ENCODE measurements at regions not wholly inside any gene's neighbourhood (a gene's known extent, or its start where the extent isn't known, plus 50 kb on each side); places are given as distances from the start of the nearest gene placed in this dataset.

DNA sequence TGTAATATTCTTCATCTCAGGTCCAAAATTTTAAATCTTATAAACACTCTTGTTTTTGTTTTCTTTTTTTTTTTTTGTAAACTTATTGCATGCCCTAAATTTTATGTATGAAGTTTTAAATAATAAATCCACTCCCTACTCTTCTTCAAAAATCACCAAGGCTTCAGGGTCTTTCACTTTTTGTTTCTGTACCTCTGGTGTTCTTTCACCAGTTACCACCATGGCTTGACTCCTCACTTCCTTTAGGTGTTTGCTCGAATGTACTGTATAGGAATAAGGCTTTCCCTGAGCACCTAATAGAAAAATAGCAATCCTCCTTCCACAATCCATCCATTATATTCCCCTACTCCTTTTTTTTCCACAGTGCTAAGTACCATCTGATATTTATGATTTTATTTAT lies 962.8 kb upstream of the POT1 start:
- intact Hi-C loops (cut with DNase I; ENCODE audit: low total_unique reads): no loop called here
- no peak for TF ChIP-seq POLR2A (IDR thresholded peaks at IDR 0.05)
- TF ChIP-seq, protein P1, sequence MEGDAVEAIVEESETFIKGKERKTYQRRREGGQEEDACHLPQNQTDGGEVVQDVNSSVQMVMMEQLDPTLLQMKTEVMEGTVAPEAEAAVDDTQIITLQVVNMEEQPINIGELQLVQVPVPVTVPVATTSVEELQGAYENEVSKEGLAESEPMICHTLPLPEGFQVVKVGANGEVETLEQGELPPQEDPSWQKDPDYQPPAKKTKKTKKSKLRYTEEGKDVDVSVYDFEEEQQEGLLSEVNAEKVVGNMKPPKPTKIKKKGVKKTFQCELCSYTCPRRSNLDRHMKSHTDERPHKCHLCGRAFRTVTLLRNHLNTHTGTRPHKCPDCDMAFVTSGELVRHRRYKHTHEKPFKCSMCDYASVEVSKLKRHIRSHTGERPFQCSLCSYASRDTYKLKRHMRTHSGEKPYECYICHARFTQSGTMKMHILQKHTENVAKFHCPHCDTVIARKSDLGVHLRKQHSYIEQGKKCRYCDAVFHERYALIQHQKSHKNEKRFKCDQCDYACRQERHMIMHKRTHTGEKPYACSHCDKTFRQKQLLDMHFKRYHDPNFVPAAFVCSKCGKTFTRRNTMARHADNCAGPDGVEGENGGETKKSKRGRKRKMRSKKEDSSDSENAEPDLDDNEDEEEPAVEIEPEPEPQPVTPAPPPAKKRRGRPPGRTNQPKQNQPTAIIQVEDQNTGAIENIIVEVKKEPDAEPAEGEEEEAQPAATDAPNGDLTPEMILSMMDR (IDR thresholded peaks at IDR 0.05): no peak

DNA sequence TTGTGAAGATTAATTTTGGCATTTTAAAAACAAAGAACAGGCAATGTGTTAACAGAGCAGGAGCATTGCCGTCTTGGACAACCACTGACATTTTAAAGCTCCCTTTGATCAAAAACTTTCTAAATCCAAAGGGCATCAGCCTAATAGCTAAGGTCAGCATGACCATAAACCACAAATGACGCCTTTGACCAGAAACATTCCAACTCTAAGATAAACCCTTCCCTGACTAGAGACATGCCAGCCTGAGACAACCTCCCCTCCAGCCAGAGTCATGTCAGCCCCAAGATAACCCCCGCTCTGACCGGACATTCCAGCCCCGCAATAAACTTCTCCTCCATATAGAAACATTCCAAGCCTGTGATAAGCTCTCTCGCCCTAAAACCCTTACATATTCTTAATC lies 949.4 kb upstream of the POT1 start:
- H3K4me3 ChIP-seq: no peak overlapping the region
- DNase-seq: no peak
- TF ChIP-seq, protein P1 (IDR thresholded peaks at IDR 0.05): no peak
- TF ChIP-seq POLR2A (IDR thresholded peaks at IDR 0.05): no peak
- no peak overlapping the region for H3K27ac ChIP-seq
- intact Hi-C loops (cut with DNase I; ENCODE audit: low total_unique reads): no loop called here
- H3K4me1 ChIP-seq: no peaks in the 10 kb centered on the region
- no peaks in the 10 kb centered on the region for H3K27me3 ChIP-seq
- WGBS, 2 donors: 39 to 43% methylated on average over 6 of the region's 6 CpGs
- no peaks in the 10 kb centered on the region for H3K9me3 ChIP-seq
- H3K36me3 ChIP-seq (ENCODE audit: low read depth, missing control alignments): no peaks in the 10 kb centered on the region

More for the DNA sequence above, 962.8 kb upstream of the POT1 start:
- DNase-seq: no peak
- H3K9me3 ChIP-seq: no peaks in the 10 kb centered on the region
- no peaks in the 10 kb centered on the region for H3K36me3 ChIP-seq (ENCODE audit: low read depth, missing control alignments)
- WGBS, 2 donors: 74 to 90% methylated on average over 1 of the region's 1 CpG
- H3K27ac ChIP-seq: no peak overlapping the region
- no peaks in the 10 kb centered on the region for H3K27me3 ChIP-seq
- no peak overlapping the region for H3K4me3 ChIP-seq
- H3K4me1 ChIP-seq: no peaks in the 10 kb centered on the region

DNA sequence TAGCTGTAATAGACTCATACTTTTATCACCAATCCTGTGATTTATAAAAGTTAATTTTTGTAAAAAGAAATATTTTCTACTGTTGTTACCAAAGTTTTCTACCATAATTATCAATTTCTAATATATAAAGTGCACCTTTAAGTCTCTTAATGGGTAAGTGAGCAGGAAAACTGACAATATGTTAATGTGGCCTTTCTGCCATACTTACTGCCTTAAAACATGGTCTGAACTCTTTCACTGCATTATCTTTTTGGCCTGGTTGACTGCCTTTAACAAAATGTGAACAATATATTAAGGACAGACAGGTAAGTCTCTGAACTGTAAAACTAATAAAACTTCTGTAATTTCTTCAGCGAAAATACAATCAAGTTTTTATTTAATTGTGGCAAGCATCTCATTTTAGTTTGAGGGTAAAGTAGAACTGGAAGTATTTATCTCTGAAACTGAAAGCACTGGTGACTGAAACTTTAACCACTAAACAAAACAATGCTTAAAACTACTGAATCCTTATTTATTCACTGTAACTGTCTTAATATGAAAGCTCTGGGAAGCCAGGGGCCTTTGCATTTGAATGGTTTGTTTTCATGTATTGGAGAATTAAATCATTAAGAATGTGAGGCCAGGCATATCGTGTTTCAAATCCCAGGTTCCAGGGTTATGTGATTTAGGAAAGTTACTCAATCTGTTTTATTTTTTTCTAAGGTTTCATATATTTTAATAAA lies 948.8 kb upstream of the POT1 start:
- no peaks in the 10 kb centered on the region for H3K4me1 ChIP-seq
- H3K9me3 ChIP-seq: no peaks in the 10 kb centered on the region
- intact Hi-C loops (cut with DNase I; ENCODE audit: low total_unique reads): no loop called here
- TF ChIP-seq, protein P1 (IDR thresholded peaks at IDR 0.05): no peak
- TF ChIP-seq POLR2A (IDR thresholded peaks at IDR 0.05): no peak
- no peak overlapping the region for H3K4me3 ChIP-seq
- 86% methylated on average over 2 of the region's 2 CpGs for WGBS, 2 donors
- DNase-seq: no peak
- H3K27ac ChIP-seq: no peak overlapping the region
- H3K27me3 ChIP-seq: no peaks in the 10 kb centered on the region
- H3K36me3 ChIP-seq (ENCODE audit: low read depth, missing control alignments): no peaks in the 10 kb centered on the region

DNA sequence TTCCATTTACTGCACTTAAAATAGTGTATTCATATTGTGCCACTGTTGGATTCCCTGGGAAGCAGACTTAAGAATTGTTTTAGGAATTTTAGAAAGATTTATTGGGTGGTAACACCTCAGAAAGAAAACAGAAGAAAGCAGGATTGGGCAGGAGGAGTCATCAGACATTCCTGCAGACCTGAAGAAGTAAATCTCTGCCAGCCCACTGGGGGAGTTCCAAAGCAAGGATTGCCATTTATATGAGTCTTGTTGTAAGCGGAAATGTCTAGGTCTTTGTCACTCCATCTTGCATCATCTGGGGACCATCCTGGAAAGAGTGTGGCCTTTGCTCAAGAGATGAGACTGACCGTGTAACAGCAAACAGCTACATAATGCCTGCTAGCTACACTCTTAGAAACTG lies 947.6 kb upstream of the POT1 start:
- DNase-seq: no peak
- 60 to 65% methylated on average over 2 of the region's 2 CpGs for WGBS, 2 donors
- no peak overlapping the region for H3K27ac ChIP-seq
- H3K36me3 ChIP-seq (ENCODE audit: low read depth, missing control alignments): no peaks in the 10 kb centered on the region
- TF ChIP-seq, protein P1 (IDR thresholded peaks at IDR 0.05): no peak
- no peak for TF ChIP-seq POLR2A (IDR thresholded peaks at IDR 0.05)
- H3K9me3 ChIP-seq: no peaks in the 10 kb centered on the region
- H3K4me1 ChIP-seq: no peaks in the 10 kb centered on the region
- H3K27me3 ChIP-seq: no peaks in the 10 kb centered on the region
- H3K4me3 ChIP-seq: no peak overlapping the region
- intact Hi-C loops (cut with DNase I; ENCODE audit: low total_unique reads): no loop called here

DNA sequence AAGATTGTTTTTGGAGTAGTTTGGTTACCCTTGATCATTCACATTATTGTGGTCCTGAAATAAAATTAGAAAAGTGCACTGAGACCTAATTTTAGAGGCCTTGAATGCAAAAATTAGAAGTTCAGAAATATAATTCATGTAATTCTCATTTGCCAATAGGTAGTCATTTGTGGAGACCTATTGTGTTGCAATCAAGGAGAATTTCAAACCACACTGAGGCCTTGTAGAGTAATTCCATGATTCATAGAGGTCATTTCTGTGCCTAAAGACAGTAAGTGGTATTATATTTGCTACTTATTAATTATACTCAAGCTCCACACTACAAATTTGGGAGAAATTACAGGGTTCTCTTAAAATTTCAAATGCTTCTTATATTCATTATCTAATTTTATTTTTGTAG lies 946.8 kb upstream of the POT1 start:
- Histone ChIP-seq H3K36me3 (ENCODE audit: low read depth, missing control alignments) (no peaks in the 10 kb centered on the region), H3K9me3 (no peaks in the 10 kb centered on the region), H3K4me1 (no peaks in the 10 kb centered on the region), H3K27ac (no peak overlapping the region), H3K4me3 (no peak overlapping the region), H3K27me3 (no peaks in the 10 kb centered on the region)
- intact Hi-C loops (cut with DNase I; ENCODE audit: low total_unique reads): no loop called here
- TF ChIP-seq, protein P1 (IDR thresholded peaks at IDR 0.05): no peak
- TF ChIP-seq POLR2A (IDR thresholded peaks at IDR 0.05): no peak
- DNase-seq: no peak

Measured in testis (tissue), 2 donors.